SK-N-MC (cell line): ENCODE measurements at regions not wholly inside any gene's neighbourhood (a gene's known extent, or its start where the extent isn't known, plus 50 kb on each side); places are given as distances from the start of the nearest gene placed in this dataset.

ENCODE experiments used
- EZH2 ChIP-seq: fragments of 200-600 bp; sonication (generic); IDR thresholded peaks from one replicate; pipeline ENCODE4 v1.6.1; 2017; ENCODE audit warnings: antibody characterized with exemption
- FOXP2 ChIP-seq: optimal IDR thresholded peaks from 2 replicates; pipeline ENCODE3; 2011; ENCODE audit warnings: mild to moderate bottlenecking, moderate library complexity; ENCODE audit not compliant: insufficient read depth; ENCODE audit errors: extremely low read length, control extremely low read depth
- POLR2AphosphoS5 ChIP-seq: IDR thresholded peaks from 2 replicates; pipeline ENCODE4 v1.6.1; 2012; ENCODE audit warnings: mild to moderate bottlenecking, low read depth, low read length, borderline replicate concordance

DNA sequence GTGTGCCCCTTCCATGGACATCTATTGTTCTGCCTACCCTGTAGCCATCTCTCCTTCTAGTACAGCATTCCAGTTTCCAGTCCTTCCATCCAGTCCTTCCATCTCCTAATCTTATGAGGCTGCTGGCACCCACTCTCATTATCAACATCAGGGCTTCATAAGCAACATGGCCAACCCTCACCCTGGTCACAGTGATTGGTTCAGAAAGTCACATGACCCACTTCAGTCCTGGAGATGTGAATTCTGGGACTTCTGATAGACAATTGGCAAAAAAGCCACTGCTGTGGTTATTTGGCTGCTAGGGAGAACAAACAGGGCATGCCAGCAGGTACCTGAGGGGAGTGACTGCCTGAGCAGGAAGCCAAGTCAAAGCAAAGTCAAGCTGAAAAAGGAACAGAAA, 164.7 kb upstream of the C16orf82 start:
- TF ChIP-seq POLR2AphosphoS5: no peak
- no peak for TF ChIP-seq EZH2
- no peak for TF ChIP-seq FOXP2
